DOHH2 (cell line): ENCODE measurements at regions not wholly inside any gene's neighbourhood (a gene's known extent, or its start where the extent isn't known, plus 50 kb on each side); places are given as distances from the start of the nearest gene placed in this dataset.

ENCODE experiments used
- EZH2phosphoT487 ChIP-seq: fragments of 200-600 bp; sonication (generic); IDR thresholded peaks from 2 replicates; pipeline ENCODE4 v1.6.1; 2017; ENCODE audit warnings: borderline replicate concordance, mild to moderate bottlenecking, antibody characterized with exemption, low read length, moderate library complexity, mixed read lengths
- TF ChIP-seq, protein P1 (sequence below): fragments of 200-600 bp; sonication (generic); IDR thresholded peaks from one replicate; pipeline ENCODE4 v1.5.1; 2014; ENCODE audit warnings: antibody characterized with exemption, mild to moderate bottlenecking, low read depth, low read length; ENCODE audit not compliant: poor library complexity, severe bottlenecking

DNA sequence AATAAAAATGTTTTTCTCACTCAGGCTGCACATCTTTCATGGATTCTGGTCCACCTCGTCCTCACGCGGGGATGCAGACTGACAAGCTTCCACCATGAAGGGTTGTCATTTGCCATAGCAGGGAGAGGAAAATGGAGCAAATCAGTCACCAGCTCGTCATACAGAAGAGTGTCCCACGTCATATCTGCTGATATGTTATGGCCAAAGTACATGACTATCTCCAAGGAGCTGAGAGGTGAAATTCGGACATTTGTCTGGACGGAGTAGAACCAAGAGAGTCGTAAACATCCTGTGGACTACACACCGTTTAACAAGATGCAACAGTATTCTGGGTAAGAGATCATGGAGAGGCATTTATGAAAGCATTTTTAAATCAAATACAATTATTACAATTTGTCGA lies 75.3 kb upstream of the MYOCD start:
- TF ChIP-seq, protein P1, sequence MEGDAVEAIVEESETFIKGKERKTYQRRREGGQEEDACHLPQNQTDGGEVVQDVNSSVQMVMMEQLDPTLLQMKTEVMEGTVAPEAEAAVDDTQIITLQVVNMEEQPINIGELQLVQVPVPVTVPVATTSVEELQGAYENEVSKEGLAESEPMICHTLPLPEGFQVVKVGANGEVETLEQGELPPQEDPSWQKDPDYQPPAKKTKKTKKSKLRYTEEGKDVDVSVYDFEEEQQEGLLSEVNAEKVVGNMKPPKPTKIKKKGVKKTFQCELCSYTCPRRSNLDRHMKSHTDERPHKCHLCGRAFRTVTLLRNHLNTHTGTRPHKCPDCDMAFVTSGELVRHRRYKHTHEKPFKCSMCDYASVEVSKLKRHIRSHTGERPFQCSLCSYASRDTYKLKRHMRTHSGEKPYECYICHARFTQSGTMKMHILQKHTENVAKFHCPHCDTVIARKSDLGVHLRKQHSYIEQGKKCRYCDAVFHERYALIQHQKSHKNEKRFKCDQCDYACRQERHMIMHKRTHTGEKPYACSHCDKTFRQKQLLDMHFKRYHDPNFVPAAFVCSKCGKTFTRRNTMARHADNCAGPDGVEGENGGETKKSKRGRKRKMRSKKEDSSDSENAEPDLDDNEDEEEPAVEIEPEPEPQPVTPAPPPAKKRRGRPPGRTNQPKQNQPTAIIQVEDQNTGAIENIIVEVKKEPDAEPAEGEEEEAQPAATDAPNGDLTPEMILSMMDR: no peak
- no peak for TF ChIP-seq EZH2phosphoT487
